T-helper 1 cell treated with Interleukin-12 subunit alpha and Interleukin-12 subunit beta and Interleukin-4 antibody, amounts not matched to agents 30 μg/mL and 1 μg/mL, for 36 hours (primary cell): ENCODE measurements at regions not wholly inside any gene's neighbourhood (a gene's known extent, or its start where the extent isn't known, plus 50 kb on each side); places are given as distances from the start of the nearest gene placed in this dataset.

ENCODE experiments used
- H3K27ac Mint-ChIP-seq: one replicate; pipeline ENCODE4 v1.8.0; 2021; ENCODE audit warnings: mild to moderate bottlenecking, mixed read lengths
- H3K27me3 Mint-ChIP-seq: one replicate; pipeline ENCODE4 v1.8.0; 2021; ENCODE audit warnings: low read depth, mixed read lengths
- H3K36me3 Mint-ChIP-seq: one replicate; pipeline ENCODE4 v1.8.0; 2021; ENCODE audit warnings: low read depth, mixed read lengths
- H3K4me1 Mint-ChIP-seq: one replicate; pipeline ENCODE4 v1.8.0; 2021; ENCODE audit warnings: low read depth, mixed read lengths
- H3K4me3 Mint-ChIP-seq: one replicate; pipeline ENCODE4 v1.8.0; 2021; ENCODE audit warnings: mild to moderate bottlenecking, moderate library complexity, mixed read lengths
- H3K9me3 Mint-ChIP-seq: one replicate; pipeline ENCODE4 v1.8.0; 2021; ENCODE audit warnings: mixed read lengths

DNA sequence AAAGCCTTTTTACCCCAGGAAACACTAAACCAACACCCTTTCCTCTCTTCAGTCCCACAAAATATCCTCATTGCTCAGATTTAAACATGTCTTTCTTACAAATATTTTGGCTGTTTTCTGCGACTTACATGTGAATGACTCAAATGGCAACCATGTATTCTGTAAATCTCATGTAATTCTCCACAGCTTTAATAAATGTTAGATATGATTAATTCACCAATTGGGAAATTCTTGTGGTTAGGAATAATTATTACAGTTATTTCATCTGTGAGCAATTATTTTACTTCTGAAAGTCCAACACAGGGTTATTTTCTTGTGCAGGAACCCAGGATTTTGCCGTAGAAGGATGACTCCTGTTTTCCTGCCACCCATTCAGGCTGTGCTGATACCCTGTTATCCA, 431.5 kb downstream of the LMO4 start:
- Mint-ChIP-seq H3K4me1 (peaks cover 16% of the 10 kb centered on the region), H3K27me3 (peaks cover under 1% of the 10 kb centered on the region), H3K9me3 (peaks cover 4% of the 10 kb centered on the region), H3K27ac (no peak overlapping the region), H3K4me3 (no peak overlapping the region), H3K36me3 (peaks cover 2% of the 10 kb centered on the region)

GRCh38 chr1:87760654-87761053, 432.0 kb downstream of the LMO4 start:
- H3K36me3 Mint-ChIP-seq, result peaks cover 2% of the 10 kb centered on the region
- H3K4me1 Mint-ChIP-seq, result peaks cover 16% of the 10 kb centered on the region
- no peak overlapping the region for H3K4me3 Mint-ChIP-seq
- H3K9me3 Mint-ChIP-seq, result peaks cover 4% of the 10 kb centered on the region
- H3K27ac Mint-ChIP-seq, result no peak overlapping the region
- H3K27me3 Mint-ChIP-seq, result no peaks in the 10 kb centered on the region

- no peaks in the 10 kb centered on the region for H3K27me3 Mint-ChIP-seq
- peaks cover 4% of the 10 kb centered on the region for H3K9me3 Mint-ChIP-seq
- H3K36me3 Mint-ChIP-seq, result peaks cover 2% of the 10 kb centered on the region
- peak overlapping the region; percentile 73 for H3K27ac Mint-ChIP-seq
- peaks cover 19% of the 10 kb centered on the region for H3K4me1 Mint-ChIP-seq
- no peak overlapping the region for H3K4me3 Mint-ChIP-seq
Observed at GRCh38 chr1:87763483-87763882, 434.8 kb downstream of the LMO4 start.

DNA sequence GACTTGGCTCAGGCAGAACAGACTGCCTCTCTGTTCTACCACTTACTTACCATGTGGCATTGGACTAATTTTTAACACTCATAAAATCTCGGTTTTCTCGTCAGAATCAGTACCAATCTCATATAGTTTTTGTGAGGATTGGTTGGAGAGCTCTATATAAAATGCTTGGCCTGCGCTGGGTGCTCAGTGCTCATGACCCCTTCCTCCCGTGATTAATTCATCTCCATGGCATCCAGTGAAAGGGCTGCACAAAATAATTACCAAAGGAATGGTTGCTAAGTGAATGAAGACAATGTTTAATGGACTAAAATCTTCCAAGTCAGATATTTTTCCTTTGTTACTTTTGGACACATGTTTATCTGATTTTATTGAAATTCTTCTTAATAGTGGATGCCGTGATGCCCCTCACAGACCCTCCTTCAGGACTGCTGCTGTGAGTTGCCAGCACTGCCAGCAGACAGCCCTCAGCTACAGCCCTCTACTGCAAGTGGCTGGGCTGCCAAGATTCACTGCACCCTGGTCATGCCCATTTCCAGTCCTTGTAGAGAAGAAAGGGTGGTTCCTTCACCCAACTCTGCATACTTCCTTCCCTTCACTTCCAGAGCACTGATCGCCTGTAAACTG, 436.5 kb downstream of the LMO4 start:
- Mint-ChIP-seq H3K27ac (peak overlapping the region; percentile 21), H3K27me3 (no peaks in the 10 kb centered on the region), H3K4me3 (no peak overlapping the region), H3K9me3 (peaks cover 10% of the 10 kb centered on the region), H3K4me1 (peaks cover 16% of the 10 kb centered on the region), H3K36me3 (peaks cover 2% of the 10 kb centered on the region)

GRCh38 chr1:87765681-87766070, 437.0 kb downstream of the LMO4 start:
- no peak overlapping the region for H3K4me3 Mint-ChIP-seq
- H3K27me3 Mint-ChIP-seq, result no peaks in the 10 kb centered on the region
- peaks cover 2% of the 10 kb centered on the region for H3K36me3 Mint-ChIP-seq
- peaks cover 10% of the 10 kb centered on the region for H3K9me3 Mint-ChIP-seq
- peaks cover 16% of the 10 kb centered on the region for H3K4me1 Mint-ChIP-seq
- H3K27ac Mint-ChIP-seq, result no peak overlapping the region

DNA sequence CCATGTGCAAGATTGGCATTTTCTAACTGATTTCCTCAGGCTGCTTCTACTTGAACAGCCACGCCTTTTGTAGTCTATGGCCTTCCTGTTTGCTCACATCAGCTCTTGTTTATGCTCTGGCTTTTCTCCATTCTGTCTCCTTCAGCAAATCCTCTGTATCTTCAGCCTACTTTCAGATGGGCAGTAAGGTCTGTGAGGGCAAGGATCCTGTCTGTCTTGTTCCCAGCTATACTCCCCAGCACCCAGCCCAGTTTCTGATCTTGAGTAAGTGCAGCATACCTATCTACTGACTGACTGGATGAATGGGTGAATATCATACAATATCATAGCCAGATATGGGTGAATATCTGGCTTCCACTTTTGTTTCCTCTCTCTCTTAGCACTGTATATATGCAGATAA, 438.1 kb downstream of the LMO4 start:
- no peak overlapping the region for H3K4me3 Mint-ChIP-seq
- no peak overlapping the region for H3K27ac Mint-ChIP-seq
- peaks cover 10% of the 10 kb centered on the region for H3K9me3 Mint-ChIP-seq
- no peaks in the 10 kb centered on the region for H3K27me3 Mint-ChIP-seq
- H3K36me3 Mint-ChIP-seq, result peaks cover 2% of the 10 kb centered on the region
- peaks cover 16% of the 10 kb centered on the region for H3K4me1 Mint-ChIP-seq

- H3K4me1 Mint-ChIP-seq, result no peaks in the 10 kb centered on the region
- no peaks in the 10 kb centered on the region for H3K9me3 Mint-ChIP-seq
- no peak overlapping the region for H3K4me3 Mint-ChIP-seq
- H3K27me3 Mint-ChIP-seq, result no peaks in the 10 kb centered on the region
- H3K27ac Mint-ChIP-seq, result no peak overlapping the region
- H3K36me3 Mint-ChIP-seq, result no peaks in the 10 kb centered on the region
Observed at GRCh38 chr1:87778896-87779295, 450.2 kb downstream of the LMO4 start.

GRCh38 chr1:87781554-87781953, 452.9 kb downstream of the LMO4 start:
- no peaks in the 10 kb centered on the region for H3K36me3 Mint-ChIP-seq
- no peak overlapping the region for H3K27ac Mint-ChIP-seq
- H3K4me3 Mint-ChIP-seq, result no peak overlapping the region
- H3K4me1 Mint-ChIP-seq, result no peaks in the 10 kb centered on the region
- no peaks in the 10 kb centered on the region for H3K9me3 Mint-ChIP-seq
- no peaks in the 10 kb centered on the region for H3K27me3 Mint-ChIP-seq

- Mint-ChIP-seq H3K36me3 (no peaks in the 10 kb centered on the region), H3K27ac (no peak overlapping the region), H3K27me3 (no peaks in the 10 kb centered on the region), H3K4me3 (no peak overlapping the region), H3K4me1 (no peaks in the 10 kb centered on the region), H3K9me3 (no peaks in the 10 kb centered on the region)
Observed at GRCh38 chr1:87783315-87783714, 454.6 kb downstream of the LMO4 start.

GRCh38 chr1:87785386-87785785, 456.7 kb downstream of the LMO4 start:
- Mint-ChIP-seq H3K36me3 (no peaks in the 10 kb centered on the region), H3K9me3 (no peaks in the 10 kb centered on the region), H3K27me3 (no peaks in the 10 kb centered on the region), H3K4me1 (no peaks in the 10 kb centered on the region), H3K4me3 (no peak overlapping the region), H3K27ac (no peak overlapping the region)

GRCh38 chr1:87786229-87786628, 457.5 kb downstream of the LMO4 start:
- Mint-ChIP-seq H3K36me3 (no peaks in the 10 kb centered on the region), H3K4me1 (no peaks in the 10 kb centered on the region), H3K27ac (no peak overlapping the region), H3K9me3 (no peaks in the 10 kb centered on the region), H3K4me3 (no peak overlapping the region), H3K27me3 (peaks cover 2% of the 10 kb centered on the region)

- no peak overlapping the region for H3K27ac Mint-ChIP-seq
- no peaks in the 10 kb centered on the region for H3K4me1 Mint-ChIP-seq
- no peaks in the 10 kb centered on the region for H3K9me3 Mint-ChIP-seq
- peaks cover 4% of the 10 kb centered on the region for H3K27me3 Mint-ChIP-seq
- no peak overlapping the region for H3K4me3 Mint-ChIP-seq
- no peaks in the 10 kb centered on the region for H3K36me3 Mint-ChIP-seq
Observed at GRCh38 chr1:87786861-87787545, 458.3 kb downstream of the LMO4 start.

GRCh38 chr1:87787551-87787950, 458.9 kb downstream of the LMO4 start:
- Mint-ChIP-seq H3K27me3 (peaks cover 4% of the 10 kb centered on the region), H3K4me1 (no peaks in the 10 kb centered on the region), H3K36me3 (no peaks in the 10 kb centered on the region), H3K4me3 (no peak overlapping the region), H3K9me3 (no peaks in the 10 kb centered on the region), H3K27ac (no peak overlapping the region)

DNA sequence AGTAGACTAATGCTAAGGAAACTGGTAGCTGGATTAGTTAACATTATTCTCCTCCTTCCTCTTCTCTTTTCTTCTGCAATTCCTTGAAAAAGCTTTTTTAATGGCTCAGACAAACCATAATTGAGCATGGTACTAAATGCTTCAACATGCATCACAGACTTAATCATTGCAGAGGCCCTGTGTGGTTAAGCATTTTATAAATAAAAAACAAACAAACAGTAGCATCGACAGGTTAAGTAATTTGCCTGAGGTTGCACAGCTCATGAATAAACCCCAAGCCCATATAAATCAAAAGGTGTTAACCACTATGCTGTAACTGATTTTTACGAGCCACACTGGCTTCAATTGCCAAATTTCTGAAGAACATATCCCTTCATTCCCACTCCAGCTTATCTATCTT, 462.1 kb downstream of the LMO4 start:
- Mint-ChIP-seq H3K4me1 (no peaks in the 10 kb centered on the region), H3K9me3 (no peaks in the 10 kb centered on the region), H3K27ac (no peak overlapping the region), H3K4me3 (no peak overlapping the region), H3K36me3 (no peaks in the 10 kb centered on the region), H3K27me3 (peaks cover 4% of the 10 kb centered on the region)

- H3K27ac Mint-ChIP-seq, result no peak overlapping the region
- H3K27me3 Mint-ChIP-seq, result peaks cover 4% of the 10 kb centered on the region
- H3K36me3 Mint-ChIP-seq, result no peaks in the 10 kb centered on the region
- H3K9me3 Mint-ChIP-seq, result no peaks in the 10 kb centered on the region
- no peaks in the 10 kb centered on the region for H3K4me1 Mint-ChIP-seq
- no peak overlapping the region for H3K4me3 Mint-ChIP-seq
Observed at GRCh38 chr1:87791931-87792740, 463.5 kb downstream of the LMO4 start.
